ENCODE measurements at regions not wholly inside any gene's neighbourhood (a gene's known extent, or its start where the extent isn't known, plus 50 kb on each side); places are given as distances from the start of the nearest gene placed in this dataset.

GRCh38 chr5:6262651-6263363 is 115.5 kb downstream of the MED10 start:
- DNase-seq: no peak
- TF ChIP-seq CTCF (IDR thresholded peaks at IDR 0.05; ENCODE audit: borderline replicate concordance, extremely low read depth, insufficient read depth): no peak
- Histone ChIP-seq H3K27ac (ENCODE audit: low read depth in 2 of 2, low read length in 2 of 2) (no peak overlapping the region), H3K36me3 (ENCODE audit: control insufficient read depth in 2 of 3, insufficient read depth in 3 of 3, low read length in 3 of 3) (no peaks in the 10 kb centered on the region), H3K9ac (ENCODE audit: low read length in 3 of 3) (no peak overlapping the region), H3K9me3 (ENCODE audit: control insufficient read depth in 2 of 3, insufficient read depth in 1 of 3, low read length in 3 of 3) (no peaks in the 10 kb centered on the region), H3K4me1 (ENCODE audit: control insufficient read depth in 2 of 3, insufficient read depth in 2 of 3, low read depth in 1 of 3, low read length in 3 of 3) (no peaks in the 10 kb centered on the region), H3K27me3 (ENCODE audit: control insufficient read depth, insufficient read depth, low read length) (no peaks in the 10 kb centered on the region), H3K4me3 (ENCODE audit: low read length in 3 of 3) (no peak overlapping the region)
- no peak for FAIRE-seq
- intact Hi-C loops (cut with DNase I): no loop called here

- no peaks in the 10 kb centered on the region for H3K4me1 ChIP-seq (ENCODE audit: control insufficient read depth in 2 of 3, insufficient read depth in 2 of 3, low read depth in 1 of 3, low read length in 3 of 3)
- no peak overlapping the region for H3K4me3 ChIP-seq (ENCODE audit: low read length in 3 of 3)
- no peaks in the 10 kb centered on the region for H3K27me3 ChIP-seq (ENCODE audit: control insufficient read depth, insufficient read depth, low read length)
- H3K9ac ChIP-seq (ENCODE audit: low read length in 3 of 3): no peak overlapping the region
- FAIRE-seq (no peak), DNase-seq (no peak)
- no peak for TF ChIP-seq CTCF (IDR thresholded peaks at IDR 0.05; ENCODE audit: borderline replicate concordance, extremely low read depth, insufficient read depth)
- H3K27ac ChIP-seq (ENCODE audit: low read depth in 2 of 2, low read length in 2 of 2): no peak overlapping the region
- no peaks in the 10 kb centered on the region for H3K36me3 ChIP-seq (ENCODE audit: control insufficient read depth in 2 of 3, insufficient read depth in 3 of 3, low read length in 3 of 3)
- no peaks in the 10 kb centered on the region for H3K9me3 ChIP-seq (ENCODE audit: control insufficient read depth in 2 of 3, insufficient read depth in 1 of 3, low read length in 3 of 3)
- intact Hi-C loops (cut with DNase I): no loop called here
These were observed 116.7 kb downstream of the MED10 start for GRCh38 chr5:6261668-6262067.

- TF ChIP-seq CTCF (IDR thresholded peaks at IDR 0.05; ENCODE audit: borderline replicate concordance, extremely low read depth, insufficient read depth): no peak
- Histone ChIP-seq H3K4me3 (ENCODE audit: low read length in 3 of 3) (no peak overlapping the region), H3K36me3 (ENCODE audit: control insufficient read depth in 2 of 3, insufficient read depth in 3 of 3, low read length in 3 of 3) (no peaks in the 10 kb centered on the region), H3K9me3 (ENCODE audit: control insufficient read depth in 2 of 3, insufficient read depth in 1 of 3, low read length in 3 of 3) (no peaks in the 10 kb centered on the region), H3K27ac (ENCODE audit: low read depth in 2 of 2, low read length in 2 of 2) (no peak overlapping the region), H3K27me3 (ENCODE audit: control insufficient read depth, insufficient read depth, low read length) (no peaks in the 10 kb centered on the region), H3K9ac (ENCODE audit: low read length in 3 of 3) (no peak overlapping the region), H3K4me1 (ENCODE audit: control insufficient read depth in 2 of 3, insufficient read depth in 2 of 3, low read depth in 1 of 3, low read length in 3 of 3) (no peaks in the 10 kb centered on the region)
- no peak for FAIRE-seq
- no peak for DNase-seq
- intact Hi-C loops (cut with DNase I): no loop called here
These were observed 117.1 kb downstream of the MED10 start for GRCh38 chr5:6261256-6261655.

- no peaks in the 10 kb centered on the region for H3K27me3 ChIP-seq (ENCODE audit: control insufficient read depth, insufficient read depth, low read length)
- no peak overlapping the region for H3K9ac ChIP-seq (ENCODE audit: low read length in 3 of 3)
- no peaks in the 10 kb centered on the region for H3K9me3 ChIP-seq (ENCODE audit: control insufficient read depth in 2 of 3, insufficient read depth in 1 of 3, low read length in 3 of 3)
- no peak for DNase-seq
- H3K4me1 ChIP-seq (ENCODE audit: control insufficient read depth in 2 of 3, insufficient read depth in 2 of 3, low read depth in 1 of 3, low read length in 3 of 3): no peaks in the 10 kb centered on the region
- no peak for FAIRE-seq
- H3K4me3 ChIP-seq (ENCODE audit: low read length in 3 of 3): no peak overlapping the region
- intact Hi-C loops (cut with DNase I): no loop called here
- H3K36me3 ChIP-seq (ENCODE audit: control insufficient read depth in 2 of 3, insufficient read depth in 3 of 3, low read length in 3 of 3): no peaks in the 10 kb centered on the region
- no peak overlapping the region for H3K27ac ChIP-seq (ENCODE audit: low read depth in 2 of 2, low read length in 2 of 2)
- no peak for TF ChIP-seq CTCF (IDR thresholded peaks at IDR 0.05; ENCODE audit: borderline replicate concordance, extremely low read depth, insufficient read depth)
These were observed 117.5 kb downstream of the MED10 start for GRCh38 chr5:6260846-6261245.
